NOMO-1 (cell line): ENCODE measurements at regions not wholly inside any gene's neighbourhood (a gene's known extent, or its start where the extent isn't known, plus 50 kb on each side); places are given as distances from the start of the nearest gene placed in this dataset.
"Not testable (repeated sequence)": the region's sequence is repeated elsewhere in the genome, so short reads cannot be mapped to it uniquely, and the experiment has no call there.

Source experiments
- DNase-seq, 2 experiments: peaks; one replicate each; lab custom pipeline; 2025; ENCODE audit not compliant: unreplicated experiment in 2 of 2; lab: John Stamatoyannopoulos, UW

DNA sequence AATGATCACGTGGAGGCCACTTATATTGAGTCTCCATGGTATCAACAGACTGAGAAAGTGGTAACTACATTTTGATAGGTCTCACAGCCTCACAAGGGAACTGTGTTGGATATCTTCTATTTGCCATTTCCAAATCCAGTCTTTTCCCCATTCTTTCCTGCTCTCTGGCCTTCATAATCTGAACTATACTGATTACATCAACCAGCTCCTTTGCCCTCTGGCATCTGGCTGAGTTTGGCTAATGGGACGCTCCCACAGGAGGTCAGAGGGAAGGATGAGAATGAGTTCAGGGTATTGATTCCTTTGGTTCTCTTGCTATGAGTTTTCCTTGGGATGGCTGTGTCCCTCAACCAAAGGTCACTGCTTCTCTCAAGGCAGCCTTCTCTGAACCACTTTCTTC is 152.6 kb downstream of the RTL9 start:
- DNase-seq, result no peak

- no peak for DNase-seq
Measured at GRCh38 chrX:110512341-110512740, 153.7 kb downstream of the RTL9 start.

- no peak for DNase-seq
Measured at GRCh38 chrX:110514509-110514908, 155.9 kb downstream of the RTL9 start.

DNA sequence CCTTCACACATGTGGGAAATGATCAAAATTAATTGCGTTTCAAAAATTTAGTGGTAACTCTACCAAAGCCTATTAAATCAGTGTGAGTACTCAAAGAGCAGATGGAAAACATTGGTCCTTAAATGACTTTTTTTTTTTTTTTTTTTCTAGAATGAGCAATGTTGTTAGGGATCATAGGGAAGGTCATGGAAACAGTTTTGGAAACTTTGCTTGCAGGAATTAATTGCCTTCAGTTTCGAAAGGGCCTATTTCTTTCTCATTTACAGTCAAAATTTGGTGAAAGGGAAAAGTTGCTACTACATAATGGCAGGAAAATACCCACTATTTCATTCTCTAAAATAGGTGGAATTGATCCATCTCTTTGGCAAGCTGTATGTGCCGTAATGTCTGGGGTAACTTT is 160.9 kb downstream of the RTL9 start:
- no peak for DNase-seq

DNA sequence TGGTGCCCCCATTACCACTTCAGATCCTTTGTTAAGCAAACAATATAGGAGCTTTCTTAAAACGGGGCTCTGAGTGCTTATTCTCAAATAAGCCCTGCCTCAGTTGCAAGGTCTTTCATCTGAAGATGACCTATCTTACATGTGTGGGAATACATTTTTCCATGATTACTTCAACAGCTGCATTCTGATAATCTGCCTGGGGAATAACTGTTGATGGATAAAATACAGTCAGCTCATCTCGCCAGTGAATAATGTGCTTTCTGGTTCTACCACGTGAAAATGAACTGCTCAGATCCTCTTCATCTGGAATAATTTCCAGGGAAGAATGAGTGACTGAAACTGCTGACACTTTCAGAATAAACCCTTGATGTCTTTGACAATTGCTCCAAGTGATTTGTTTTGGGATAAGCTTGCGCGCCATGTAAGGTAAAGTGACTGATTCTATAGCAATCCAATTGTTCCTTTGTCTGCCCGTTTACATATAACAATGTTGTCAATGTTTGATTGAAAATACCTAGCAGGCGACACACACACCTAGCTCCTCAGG is 161.3 kb downstream of the RTL9 start:
- no peak for DNase-seq

GRCh38 chrX:110520652-110521051 is 162.0 kb downstream of the RTL9 start:
- DNase-seq, result not testable (repeated sequence)

GRCh38 chrX:110531873-110532580 is 173.4 kb downstream of the RTL9 start:
- DNase-seq, result no peak

GRCh38 chrX:110532581-110532931 is 173.9 kb downstream of the RTL9 start:
- no peak for DNase-seq

GRCh38 chrX:110536816-110537215 is 178.2 kb downstream of the RTL9 start:
- DNase-seq, result peak; percentile 77 to 93

DNA sequence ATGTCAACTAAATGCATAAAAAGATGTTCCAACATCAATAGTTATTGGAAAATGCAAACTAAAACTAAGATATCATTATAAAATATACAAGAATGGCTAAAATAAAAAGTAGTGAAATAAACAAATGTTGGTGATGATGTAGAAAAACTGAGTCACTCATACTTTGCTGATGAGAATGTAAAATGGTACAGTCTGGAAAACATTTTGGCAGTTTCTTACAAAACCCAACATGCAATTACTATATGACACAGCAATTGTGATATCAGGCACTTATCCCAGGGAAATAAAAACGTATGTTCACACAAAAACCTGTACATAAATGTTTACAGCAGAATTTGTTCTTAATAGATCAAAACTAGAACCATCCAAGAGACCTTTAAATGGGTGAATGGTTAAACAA is 182.6 kb downstream of the RTL9 start:
- DNase-seq, result no peak

- not testable (repeated sequence) for DNase-seq
Measured at GRCh38 chrX:110550854-110551253, 192.2 kb downstream of the RTL9 start.

DNA sequence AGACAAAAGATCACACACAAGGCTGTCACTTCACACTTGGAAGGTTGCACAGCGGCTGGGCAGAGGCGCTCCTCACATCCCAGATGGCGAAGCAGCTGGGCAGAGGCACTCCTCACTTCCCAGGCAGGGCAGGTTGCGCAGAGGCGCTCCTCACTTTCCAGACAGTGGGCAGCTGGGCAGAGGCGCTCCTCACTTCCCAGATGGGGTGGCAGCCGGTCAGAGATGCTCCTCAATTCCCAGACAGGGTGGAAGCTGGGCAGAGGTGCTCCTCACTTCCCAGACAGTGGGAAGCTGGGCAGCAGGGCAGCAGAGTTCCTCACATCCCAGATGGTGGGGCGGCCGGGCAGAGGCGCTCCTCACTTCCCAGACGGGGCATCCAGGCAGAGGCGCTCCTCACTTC is 199.2 kb downstream of the RTL9 start:
- no peak for DNase-seq

DNA sequence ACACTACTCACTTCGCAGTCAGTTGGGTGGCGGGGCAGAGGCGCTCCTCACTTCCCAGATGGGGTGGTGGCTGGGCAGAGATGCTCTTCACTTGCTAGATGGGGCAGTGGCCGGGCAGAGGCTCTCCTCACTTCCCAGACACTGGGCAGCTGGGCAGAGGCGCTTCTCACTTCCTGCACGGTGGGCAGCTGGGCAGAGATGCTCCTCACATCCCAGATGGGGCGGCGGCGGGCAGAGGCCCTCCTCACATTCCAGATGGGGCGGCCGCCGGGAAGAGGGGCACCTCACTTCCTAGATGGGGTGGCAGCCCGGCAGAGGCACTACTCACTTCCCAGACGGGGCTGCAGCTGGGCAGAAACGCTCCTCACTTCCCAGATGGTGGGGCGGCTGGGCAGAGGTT is 199.8 kb downstream of the RTL9 start:
- DNase-seq, result no peak

DNA sequence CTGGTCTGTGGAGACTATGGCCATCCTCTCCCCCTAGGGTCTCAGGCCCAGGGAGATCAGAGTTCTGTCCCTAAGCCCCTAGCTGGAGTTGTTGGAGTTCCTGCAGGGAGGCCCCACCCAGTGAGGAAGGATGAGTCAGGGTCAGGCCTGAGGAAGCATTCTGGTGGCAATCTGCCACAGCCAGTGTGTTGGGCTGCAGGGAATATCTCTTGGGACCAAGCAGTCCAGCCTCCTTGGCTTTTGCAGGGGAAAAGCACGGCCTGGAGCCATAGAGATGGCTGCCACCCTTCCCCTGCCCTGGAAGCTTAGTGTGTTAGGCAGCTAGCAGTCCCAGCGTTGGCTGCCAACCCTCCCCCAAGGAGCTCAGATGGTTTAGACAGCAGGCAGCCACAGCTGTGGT is 202.4 kb downstream of the RTL9 start:
- DNase-seq, result no peak

- DNase-seq, result no peak
Measured at GRCh38 chrX:110563282-110563681, 204.6 kb downstream of the RTL9 start.

- peak in 1 of 2 experiments; percentile 40 for DNase-seq
Measured at GRCh38 chrX:110568441-110568840, 209.8 kb downstream of the RTL9 start.

GRCh38 chrX:110569506-110569905 is 210.9 kb downstream of the RTL9 start:
- peak in 1 of 2 experiments; percentile 21 for DNase-seq

DNA sequence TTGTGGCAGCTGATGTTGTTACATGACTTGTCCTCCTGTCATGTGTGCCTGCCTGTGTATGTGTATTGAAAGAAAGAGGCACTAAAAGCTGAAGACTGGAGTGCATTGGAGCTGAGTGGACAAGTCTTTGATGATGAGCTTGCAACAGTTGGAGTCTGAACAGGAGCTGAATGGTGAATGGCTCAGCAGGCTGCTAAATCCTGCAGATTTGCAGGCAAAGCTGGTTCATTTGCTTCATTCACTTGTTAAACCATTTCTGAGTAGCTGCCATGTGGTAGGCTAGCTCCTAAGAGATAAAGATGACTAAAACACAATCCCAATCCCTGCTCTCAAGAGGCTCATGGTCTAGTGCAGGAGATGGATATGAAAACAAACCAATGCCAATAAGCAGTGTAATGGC is 217.3 kb downstream of the CHRDL1 start:
- DNase-seq, result no peak

DNA sequence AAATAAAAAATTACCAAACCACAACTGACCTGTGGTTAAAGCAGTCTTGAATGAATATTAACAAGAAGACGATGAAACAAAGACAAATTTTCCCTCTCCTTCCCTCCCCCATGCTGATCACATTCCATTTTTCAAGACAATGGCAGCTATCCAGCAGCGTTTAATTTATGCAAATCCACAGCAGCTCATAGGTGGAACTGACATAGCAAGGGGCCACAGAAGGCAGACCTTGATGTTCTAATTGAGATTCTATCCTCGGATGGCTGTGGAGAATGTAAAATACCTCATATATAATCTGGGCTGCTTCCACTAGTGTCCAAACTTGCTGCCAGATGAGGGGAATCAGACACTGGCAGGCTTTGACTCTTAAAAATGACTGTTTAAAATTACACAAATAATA is 211.5 kb downstream of the CHRDL1 start:
- no peak for DNase-seq

DNA sequence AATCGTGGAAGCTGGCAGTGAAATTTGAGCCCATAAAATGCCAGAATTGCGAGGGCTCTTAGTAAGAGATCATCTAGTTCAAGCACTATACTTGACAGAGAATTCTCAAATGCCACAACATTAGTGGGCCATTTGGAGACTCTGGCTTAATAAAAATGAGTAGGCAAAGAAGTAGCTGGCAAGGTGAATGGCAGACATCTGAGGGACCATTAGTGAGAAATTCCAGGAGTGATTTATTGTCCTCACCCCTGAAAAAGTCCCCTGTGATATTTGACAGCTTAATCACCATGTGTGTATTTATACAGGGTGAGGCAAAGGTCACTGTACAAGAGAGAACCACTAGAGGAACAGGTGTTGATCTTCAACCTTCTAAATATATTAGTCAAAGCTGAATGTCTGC is 207.5 kb downstream of the CHRDL1 start:
- no peak for DNase-seq

- DNase-seq, result no peak
Measured at GRCh38 chrX:110588853-110589252, 206.8 kb downstream of the CHRDL1 start.

GRCh38 chrX:110600745-110601310 is 194.8 kb downstream of the CHRDL1 start:
- DNase-seq, result no peak

DNA sequence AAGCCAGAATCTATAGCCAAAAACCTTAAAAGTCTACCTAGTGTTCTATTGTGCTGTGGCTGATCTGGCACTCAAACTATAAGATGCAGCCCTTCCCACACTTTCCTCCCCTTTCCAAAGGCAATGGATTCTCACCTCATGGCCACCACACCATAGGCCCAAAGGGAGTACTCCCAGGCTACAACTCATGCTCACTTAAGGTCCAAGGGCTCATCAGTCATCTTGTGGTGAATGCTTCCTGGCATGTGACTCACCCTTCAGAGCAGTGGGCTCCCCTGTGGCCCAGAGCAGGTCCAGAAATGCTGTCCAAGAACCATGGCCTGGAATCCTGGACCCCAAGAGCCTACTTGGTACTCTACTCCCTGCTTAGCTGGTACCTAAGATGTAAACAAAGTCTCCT is 181.0 kb downstream of the CHRDL1 start:
- no peak for DNase-seq
